ENCODE measurements at regions not wholly inside any gene's neighbourhood (a gene's known extent, or its start where the extent isn't known, plus 50 kb on each side); places are given as distances from the start of the nearest gene placed in this dataset.

- in situ Hi-C loops (cut with HindIII; ENCODE audit: low pct_ligation_motif_present, low sequenced_read_pairs), result no loop called here
- Histone ChIP-seq H3K36me3 (replicated peaks) (no peaks in the 10 kb centered on the region), H3K27me3 (replicated peaks) (no peaks in the 10 kb centered on the region), H3K4me3 (ENCODE audit: low read depth, low read length) (no peak overlapping the region), H3K27ac (no peak overlapping the region)
- no peak for TF ChIP-seq CTCF (IDR thresholded peaks at IDR 0.05; ENCODE audit: low read depth, low read length, missing control alignments)
- DNase-seq, result no peak
Measured at GRCh38 chr10:59557052-59557451, 152.6 kb downstream of the SLC16A9 start.

GRCh38 chr10:59553162-59553900 is 156.3 kb downstream of the SLC16A9 start:
- DNase-seq, result no peak
- TF ChIP-seq CTCF (IDR thresholded peaks at IDR 0.05; ENCODE audit: low read depth, low read length, missing control alignments), result no peak
- Histone ChIP-seq H3K36me3 (replicated peaks) (no peaks in the 10 kb centered on the region), H3K4me3 (ENCODE audit: low read depth, low read length) (no peak overlapping the region), H3K27me3 (replicated peaks) (no peaks in the 10 kb centered on the region), H3K27ac (no peak overlapping the region)
- in situ Hi-C loops (cut with HindIII; ENCODE audit: low pct_ligation_motif_present, low sequenced_read_pairs), result no loop called here

- H3K27me3 ChIP-seq (replicated peaks), result no peaks in the 10 kb centered on the region
- TF ChIP-seq CTCF (IDR thresholded peaks at IDR 0.05; ENCODE audit: low read depth, low read length, missing control alignments), result no peak
- H3K4me3 ChIP-seq (ENCODE audit: low read depth, low read length), result no peak overlapping the region
- no peaks in the 10 kb centered on the region for H3K36me3 ChIP-seq (replicated peaks)
- no peak overlapping the region for H3K27ac ChIP-seq
- DNase-seq, result no peak
- in situ Hi-C loops (cut with HindIII; ENCODE audit: low pct_ligation_motif_present, low sequenced_read_pairs), result no loop called here
Measured at GRCh38 chr10:59550061-59550460, 159.6 kb downstream of the SLC16A9 start.

GRCh38 chr10:59538623-59539022 is 171.0 kb downstream of the SLC16A9 start:
- H3K27me3 ChIP-seq (replicated peaks), result no peaks in the 10 kb centered on the region
- no peak for DNase-seq
- H3K27ac ChIP-seq, result no peak overlapping the region
- no peaks in the 10 kb centered on the region for H3K36me3 ChIP-seq (replicated peaks)
- H3K4me3 ChIP-seq (ENCODE audit: low read depth, low read length), result no peak overlapping the region
- in situ Hi-C loops (cut with HindIII; ENCODE audit: low pct_ligation_motif_present, low sequenced_read_pairs), result no loop called here
- no peak for TF ChIP-seq CTCF (IDR thresholded peaks at IDR 0.05; ENCODE audit: low read depth, low read length, missing control alignments)

- Histone ChIP-seq H3K36me3 (replicated peaks) (no peaks in the 10 kb centered on the region), H3K4me3 (ENCODE audit: low read depth, low read length) (no peak overlapping the region), H3K27ac (no peak overlapping the region), H3K27me3 (replicated peaks) (no peaks in the 10 kb centered on the region)
- in situ Hi-C loops (cut with HindIII; ENCODE audit: low pct_ligation_motif_present, low sequenced_read_pairs), result no loop called here
- DNase-seq, result no peak
- TF ChIP-seq CTCF (IDR thresholded peaks at IDR 0.05; ENCODE audit: low read depth, low read length, missing control alignments), result no peak
Measured at GRCh38 chr10:59537501-59537900, 172.1 kb downstream of the SLC16A9 start.
